Fibroblast of pulmonary artery (primary cell): ENCODE measurements at regions not wholly inside any gene's neighbourhood (a gene's known extent, or its start where the extent isn't known, plus 50 kb on each side); places are given as distances from the start of the nearest gene placed in this dataset.
A peak's percentile ranks its signal among the peaks of the same experiment; 100 is the strongest.
"Not testable (repeated sequence)": the region's sequence is repeated elsewhere in the genome, so short reads cannot be mapped to it uniquely, and the experiment has no call there.

Source experiments
- DNase-seq: peaks from one replicate; pipeline ENCODE4 v3.0.0-alpha.2; 2010; ENCODE audit warnings: low read depth
- H3K4me3 ChIP-seq: replicated peaks from 2 replicates; pipeline ENCODE4 v1.5.1; 2011; ENCODE audit warnings: low read depth, mild to moderate bottlenecking, control low read depth, low read length, moderate library complexity
- CTCF ChIP-seq: IDR thresholded peaks from 2 replicates; pipeline ENCODE4 v1.5.1; 2011; ENCODE audit warnings: mild to moderate bottlenecking, control low read depth, low read length, inconsistent platforms; ENCODE audit errors: missing control alignments

DNA sequence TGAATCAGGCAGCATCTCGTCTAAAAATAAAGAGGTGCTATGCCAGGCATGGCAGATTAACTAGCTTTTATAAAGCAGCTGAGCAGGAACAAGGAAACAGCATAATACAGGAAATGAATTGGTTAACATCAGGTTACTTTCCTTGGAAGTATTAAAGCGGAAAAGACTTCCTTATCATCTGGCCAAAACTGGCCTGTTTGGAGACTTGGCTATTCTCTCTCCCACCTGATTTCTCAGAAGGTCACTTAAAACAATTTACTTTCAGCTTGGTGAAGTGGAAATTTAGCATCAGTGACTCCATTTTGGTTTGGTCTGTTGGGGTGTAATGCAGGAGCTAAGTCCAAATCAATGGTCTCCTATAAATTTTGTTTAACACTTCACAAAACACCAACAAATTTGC lies 191.6 kb downstream of the NUFIP1 start:
- no peak for TF ChIP-seq CTCF
- H3K4me3 ChIP-seq = no peak overlapping the region
- DNase-seq = no peak

- no peak for DNase-seq
- no peak overlapping the region for H3K4me3 ChIP-seq
Measured at GRCh38 chr13:44796597-44797490, 192.4 kb downstream of the NUFIP1 start.

DNA sequence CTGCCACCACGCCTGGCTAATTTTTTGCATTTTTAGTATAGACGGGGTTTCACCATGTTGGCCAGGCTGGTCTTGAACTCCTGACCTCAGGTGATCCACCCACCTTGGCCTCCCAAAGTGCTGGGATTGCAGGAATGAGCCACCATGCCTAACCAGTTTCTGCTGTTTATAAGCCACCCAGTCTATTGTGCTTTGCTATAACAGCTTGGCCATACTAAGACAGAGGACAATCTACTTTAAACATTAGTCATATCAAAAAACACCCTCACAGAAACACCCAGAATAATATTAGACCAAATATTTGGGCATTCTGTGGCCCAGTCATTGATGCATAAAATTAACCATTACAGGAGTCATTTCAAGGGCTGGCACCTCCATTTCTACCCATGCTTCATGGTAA lies 193.2 kb downstream of the NUFIP1 start:
- not testable (repeated sequence) for DNase-seq, H3K4me3 ChIP-seq

More at GRCh38 chr13:44796597-44797490, 192.4 kb downstream of the NUFIP1 start:
- TF ChIP-seq CTCF = no peak

DNA sequence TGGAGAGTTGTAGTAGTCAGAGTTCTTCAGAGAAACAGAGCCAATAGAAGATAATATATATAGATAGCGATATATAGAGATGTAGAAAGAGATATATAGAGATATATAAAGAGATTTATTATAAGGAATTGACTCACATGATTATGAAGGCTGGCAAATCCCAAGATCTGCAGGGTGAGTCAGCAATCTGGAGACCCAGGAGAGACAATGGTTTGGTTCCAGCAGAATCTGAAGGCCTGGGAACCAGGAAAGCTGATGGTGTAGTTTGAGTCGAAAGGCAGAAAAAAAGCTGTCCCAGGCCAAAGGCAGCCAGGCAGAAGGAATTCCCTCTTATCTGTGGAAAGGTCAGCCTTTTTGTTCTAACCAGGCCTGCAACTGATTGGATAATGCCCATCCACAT lies 194.1 kb downstream of the NUFIP1 start:
- DNase-seq = peak; percentile 51
- no peak for TF ChIP-seq CTCF
- no peak overlapping the region for H3K4me3 ChIP-seq

- TF ChIP-seq CTCF = no peak
- no peak for DNase-seq
- no peak overlapping the region for H3K4me3 ChIP-seq
Measured at GRCh38 chr13:44792096-44792495, 197.2 kb downstream of the NUFIP1 start.

DNA sequence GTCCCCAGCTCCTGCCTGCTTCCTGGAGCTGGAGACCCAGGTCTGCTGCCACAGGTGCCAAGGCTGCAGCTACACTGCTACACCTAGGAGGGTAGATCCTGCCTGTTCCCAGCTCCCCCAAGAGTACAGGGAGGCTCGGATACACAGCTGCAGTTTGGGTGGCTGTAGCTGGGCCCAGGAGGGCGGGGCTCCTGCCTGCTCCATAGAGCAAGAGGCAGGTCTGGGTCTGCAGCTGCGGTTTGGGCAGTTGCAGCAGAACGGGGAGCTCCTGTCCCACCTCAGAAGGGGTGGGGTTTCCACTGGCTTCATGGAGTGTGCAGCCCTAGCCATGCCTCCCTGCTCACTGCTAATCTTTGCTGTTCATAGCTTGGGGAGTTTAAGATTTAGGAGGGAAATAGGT lies 199.0 kb downstream of the NUFIP1 start:
- no peak for DNase-seq
- H3K4me3 ChIP-seq = no peak overlapping the region
- no peak for TF ChIP-seq CTCF

DNA sequence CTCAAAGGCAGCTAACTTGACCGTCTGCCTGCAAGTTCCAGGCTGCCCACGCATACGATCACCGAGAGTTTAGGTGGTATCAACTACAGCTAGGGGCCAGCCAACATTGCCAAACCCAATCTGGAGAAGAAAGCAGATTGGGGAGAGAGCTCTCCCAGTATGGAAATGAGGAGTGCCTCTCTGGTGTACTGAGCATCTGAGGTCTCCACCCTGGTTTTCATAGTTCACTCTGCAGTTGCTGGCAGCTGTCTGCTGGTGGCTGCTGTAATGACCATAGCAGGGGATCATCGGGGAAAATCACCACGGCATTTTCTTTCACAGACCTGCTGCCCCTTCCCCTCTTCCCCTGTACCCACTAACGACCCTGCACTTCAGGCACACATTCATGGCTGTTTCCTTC lies 201.7 kb downstream of the NUFIP1 start:
- no peak overlapping the region for H3K4me3 ChIP-seq
- TF ChIP-seq CTCF = no peak
- no peak for DNase-seq
